Panc1 (cell line): ENCODE measurements at regions not wholly inside any gene's neighbourhood (a gene's known extent, or its start where the extent isn't known, plus 50 kb on each side); places are given as distances from the start of the nearest gene placed in this dataset.

Experiments used
- ATAC-seq: fragments of 200-7000 bp; cut with Tn5 transposase; 2 replicates; pipeline ENCODE4 v1.9.1; 2020; ENCODE audit warnings: mild to moderate bottlenecking, moderate library complexity
- BruUV-seq: library from RNA; stranded (reverse); fragments of 400-500 nt; replicated peaks from 2 replicates; lab custom pipeline; 2021; lab: Mats Ljungman, UMichigan
- CTCF ChIA-PET: fragments of 300-600 bp; sonication (Branson Sonifier 250); formaldehyde crosslinking; loops from one replicate; lab custom pipeline; 2022; ENCODE audit warnings: antibody characterized with exemption; lab: Charles Lee
- POLR2A ChIA-PET: fragments of 300-600 bp; sonication (Branson Sonifier 250); formaldehyde crosslinking; loops from one replicate; lab custom pipeline; 2022; ENCODE audit warnings: antibody characterized with exemption; lab: Charles Lee
- DNase-seq: peaks from one replicate; pipeline ENCODE4 v3.0.0-alpha.2; 2010; ENCODE audit warnings: low read depth, low spot score
- H3K27ac ChIP-seq: 2 replicates; pipeline ENCODE4 v1.5.1; 2011; ENCODE audit warnings: mild to moderate bottlenecking, low read length, inconsistent platforms
- H3K27me3 ChIP-seq: fragments of 200-500 bp; sonication (Bioruptor generic); 2 replicates; pipeline ENCODE4 v1.6.0; 2014; ENCODE audit warnings: low read length, inconsistent platforms; ENCODE audit not compliant: control insufficient read depth, insufficient read depth
- H3K36me3 ChIP-seq: fragments of 200-500 bp; sonication (Bioruptor generic); 2 replicates; pipeline ENCODE4 v1.5.1; 2014; ENCODE audit warnings: inconsistent platforms, mild to moderate bottlenecking, low read length, moderate library complexity; ENCODE audit not compliant: control insufficient read depth, insufficient read depth
- H3K4me1 ChIP-seq: 2 replicates; pipeline ENCODE4 v1.5.1; 2011; ENCODE audit warnings: inconsistent platforms, mild to moderate bottlenecking, low read length, moderate library complexity; ENCODE audit not compliant: control insufficient read depth, insufficient read depth
- H3K4me3 ChIP-seq, 2 experiments: 2 replicates each; pipeline ENCODE4 v1.5.1; 2011 to 2012; ENCODE audit warnings: low read depth in 2 of 2, low read length in 2 of 2, mild to moderate bottlenecking in 2 of 2, inconsistent platforms in 1 of 2, moderate library complexity in 1 of 2
- H3K9me3 ChIP-seq: fragments of 200-500 bp; sonication (Bioruptor generic); 2 replicates; pipeline ENCODE4 v1.5.1; 2014; ENCODE audit warnings: low read depth, mild to moderate bottlenecking, inconsistent platforms, low read length, moderate library complexity; ENCODE audit not compliant: control insufficient read depth, insufficient read depth
- POLR2AphosphoS5 ChIP-seq: IDR thresholded peaks from 2 replicates; pipeline ENCODE4 v1.6.1; 2012; ENCODE audit warnings: mild to moderate bottlenecking, low read depth, low read length, moderate library complexity
- REST ChIP-seq, 2 experiments: IDR thresholded peaks; 2 replicates each; pipeline ENCODE4 v1.6.1; 2011 to 2012; ENCODE audit warnings: low read depth in 2 of 2, control low read depth in 1 of 2, low read length in 1 of 2, mild to moderate bottlenecking in 1 of 2, moderate library complexity in 1 of 2; ENCODE audit not compliant: insufficient read depth in 1 of 2
- SIN3A ChIP-seq: IDR thresholded peaks from 2 replicates; pipeline ENCODE4 v1.6.1; 2012; ENCODE audit warnings: low read depth, mild to moderate bottlenecking, low read length, moderate library complexity, borderline replicate concordance; ENCODE audit not compliant: insufficient read depth
- TCF7L2 ChIP-seq: IDR thresholded peaks from 2 replicates; pipeline ENCODE4 v1.6.1; 2011; ENCODE audit warnings: mild to moderate bottlenecking, low read depth, low read length, inconsistent platforms
- in situ Hi-C: cut with HindIII; loops from 2 replicates; pipeline ENCODE4 v1.10.0; 2016; ENCODE audit warnings: low sequenced_read_pairs, low pct_unique_long_range_greater_than_20kb
- intact Hi-C: fragments of 100-400 bp; cut with micrococcal nuclease; formaldehyde crosslinking; loops from one replicate; pipeline ENCODE4 v1.10.0; 2022; ENCODE audit not compliant: unreplicated experiment
- TF ChIP-seq, protein P1 (sequence below): fragments of 450-650 bp; IDR thresholded peaks from 2 replicates; pipeline ENCODE4 v1.5.1; 2017; ENCODE audit warnings: mild to moderate bottlenecking

DNA sequence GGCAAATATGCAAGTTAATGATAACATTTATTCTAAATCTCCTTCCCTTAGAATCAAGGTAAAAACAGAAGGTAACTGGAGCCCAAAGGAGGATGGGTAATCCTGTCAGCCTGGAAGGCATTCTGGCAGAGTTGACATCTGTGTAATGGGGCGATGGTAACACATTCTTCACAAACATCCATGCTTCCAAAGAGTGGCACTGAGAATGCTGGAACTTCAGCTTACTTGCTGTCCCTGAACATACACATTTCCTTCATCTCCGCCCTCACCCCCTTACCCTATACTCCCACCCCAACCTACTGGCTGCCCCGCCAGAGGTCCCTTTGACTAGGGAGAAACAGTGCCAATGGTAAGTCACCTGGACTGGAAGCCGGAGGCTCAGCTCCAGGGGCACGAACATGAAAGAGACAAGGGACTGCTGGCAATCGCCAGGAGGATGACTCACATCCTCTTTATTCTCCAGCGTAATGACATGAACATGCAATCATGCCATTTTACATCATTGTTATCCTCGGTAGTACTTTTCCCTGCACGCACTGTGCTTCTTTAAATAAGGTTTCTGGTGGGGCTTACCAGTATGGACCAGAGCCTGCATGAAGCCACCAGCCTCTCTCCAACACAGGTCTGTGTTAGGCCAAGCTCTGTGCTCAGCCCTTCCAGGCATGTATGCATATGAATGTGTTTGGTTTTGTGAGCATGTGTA, 694.2 kb upstream of the TENM3 start:
- no peaks in the 10 kb centered on the region for H3K36me3 ChIP-seq
- DNase-seq: peak; percentile 7
- H3K27me3 ChIP-seq: no peaks in the 10 kb centered on the region
- TF ChIP-seq SIN3A (no peak), TCF7L2 (no peak), POLR2AphosphoS5 (no peak), REST (IDR thresholded peaks at IDR 0.05; ENCODE audit: insufficient read depth in 1 of 2, low read depth in 2 of 2, low read length in 1 of 2) (no peak)
- TF ChIP-seq, protein P1, sequence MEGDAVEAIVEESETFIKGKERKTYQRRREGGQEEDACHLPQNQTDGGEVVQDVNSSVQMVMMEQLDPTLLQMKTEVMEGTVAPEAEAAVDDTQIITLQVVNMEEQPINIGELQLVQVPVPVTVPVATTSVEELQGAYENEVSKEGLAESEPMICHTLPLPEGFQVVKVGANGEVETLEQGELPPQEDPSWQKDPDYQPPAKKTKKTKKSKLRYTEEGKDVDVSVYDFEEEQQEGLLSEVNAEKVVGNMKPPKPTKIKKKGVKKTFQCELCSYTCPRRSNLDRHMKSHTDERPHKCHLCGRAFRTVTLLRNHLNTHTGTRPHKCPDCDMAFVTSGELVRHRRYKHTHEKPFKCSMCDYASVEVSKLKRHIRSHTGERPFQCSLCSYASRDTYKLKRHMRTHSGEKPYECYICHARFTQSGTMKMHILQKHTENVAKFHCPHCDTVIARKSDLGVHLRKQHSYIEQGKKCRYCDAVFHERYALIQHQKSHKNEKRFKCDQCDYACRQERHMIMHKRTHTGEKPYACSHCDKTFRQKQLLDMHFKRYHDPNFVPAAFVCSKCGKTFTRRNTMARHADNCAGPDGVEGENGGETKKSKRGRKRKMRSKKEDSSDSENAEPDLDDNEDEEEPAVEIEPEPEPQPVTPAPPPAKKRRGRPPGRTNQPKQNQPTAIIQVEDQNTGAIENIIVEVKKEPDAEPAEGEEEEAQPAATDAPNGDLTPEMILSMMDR: no peak
- no peaks in the 10 kb centered on the region for H3K9me3 ChIP-seq
- H3K27ac ChIP-seq: no peak overlapping the region
- in situ Hi-C loops: no loop called here
- BruUV-seq: no TSS peak
- intact Hi-C loops: no loop called here
- no peak for ATAC-seq
- no peak overlapping the region for H3K4me3 ChIP-seq
- CTCF ChIA-PET: no interaction called here
- no peaks in the 10 kb centered on the region for H3K4me1 ChIP-seq
- POLR2A ChIA-PET: no interaction called here

DNA sequence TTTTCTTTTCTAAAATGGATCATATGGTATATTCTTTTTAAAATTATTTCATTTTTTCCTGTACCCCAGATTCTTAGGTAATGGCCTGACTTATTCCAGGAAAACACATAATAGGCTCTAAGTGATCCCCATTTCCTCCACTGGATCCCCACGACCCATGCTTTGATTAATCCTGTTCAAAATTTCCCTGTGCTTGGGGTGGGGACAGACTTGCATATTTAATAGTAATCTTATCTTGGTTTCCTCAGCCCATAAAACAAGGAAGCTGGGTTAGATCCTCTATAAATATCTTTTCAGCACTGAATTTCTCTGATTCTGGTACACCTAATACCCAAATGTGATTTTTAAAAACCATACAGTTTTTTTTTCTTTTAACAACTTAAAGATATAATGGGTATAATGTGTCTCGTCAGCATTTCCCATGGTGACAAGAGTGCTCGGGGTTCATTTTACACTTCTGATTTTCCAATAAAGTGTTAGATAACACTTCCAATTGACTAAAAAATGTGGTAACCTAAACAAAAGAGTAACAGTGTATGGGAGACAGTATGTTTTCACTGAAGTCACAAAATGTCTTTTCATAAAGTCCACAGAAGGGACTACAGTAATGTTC, 693.5 kb upstream of the TENM3 start:
- Histone ChIP-seq H3K27me3 (no peaks in the 10 kb centered on the region), H3K27ac (no peak overlapping the region), H3K36me3 (no peaks in the 10 kb centered on the region), H3K4me3 (no peak overlapping the region), H3K9me3 (no peaks in the 10 kb centered on the region), H3K4me1 (no peaks in the 10 kb centered on the region)
- DNase-seq (no peak), ATAC-seq (no peak)
- CTCF ChIA-PET: no interaction called here
- BruUV-seq: no TSS peak
- intact Hi-C loops: no loop called here
- TF ChIP-seq TCF7L2 (no peak), REST (IDR thresholded peaks at IDR 0.05; ENCODE audit: insufficient read depth in 1 of 2, low read depth in 2 of 2, low read length in 1 of 2) (no peak)
- in situ Hi-C loops: no loop called here
- POLR2A ChIA-PET: no interaction called here
